ENCODE measurements at regions not wholly inside any gene's neighbourhood (a gene's known extent, or its start where the extent isn't known, plus 50 kb on each side); places are given as distances from the start of the nearest gene placed in this dataset.
A peak's percentile ranks its signal among the peaks of the same experiment; 100 is the strongest.
"Not testable (repeated sequence)": the region's sequence is repeated elsewhere in the genome, so short reads cannot be mapped to it uniquely, and the experiment has no call there.

DNA sequence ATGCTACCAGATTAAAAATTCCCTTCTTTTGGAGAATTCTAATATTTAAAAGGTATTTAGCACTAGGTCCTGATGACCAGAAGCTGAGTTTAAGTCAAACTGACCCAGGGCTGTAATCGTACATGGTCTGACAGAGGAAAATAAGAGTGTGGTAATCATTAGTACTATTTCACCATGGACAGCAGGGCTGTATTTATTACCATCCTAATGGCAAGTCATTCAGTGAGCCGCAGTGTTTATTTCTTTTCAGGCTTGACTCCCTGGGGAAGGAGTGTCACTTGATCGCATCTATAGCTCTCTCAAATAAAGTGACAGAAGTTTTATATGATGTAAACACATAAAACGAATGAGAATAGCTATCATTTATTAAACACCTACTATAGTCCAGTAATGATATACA lies 261.8 kb downstream of the BTG1 start:
- ATAC-seq (no peak), DNase-seq (no peak)
- Mint-ChIP-seq H3K27me3 (no peaks in the 10 kb centered on the region), H3K4me1 (ENCODE audit: low read depth) (peaks cover 25% of the 10 kb centered on the region), H3K27ac (no peak overlapping the region), H3K36me3 (ENCODE audit: low read depth) (peaks cover 3% of the 10 kb centered on the region), H3K4me3 (no peak overlapping the region), H3K9me3 (no peaks in the 10 kb centered on the region)
- intact Hi-C loops (cut with micrococcal nuclease), result no loop called here
- TF ChIP-seq, protein P1, sequence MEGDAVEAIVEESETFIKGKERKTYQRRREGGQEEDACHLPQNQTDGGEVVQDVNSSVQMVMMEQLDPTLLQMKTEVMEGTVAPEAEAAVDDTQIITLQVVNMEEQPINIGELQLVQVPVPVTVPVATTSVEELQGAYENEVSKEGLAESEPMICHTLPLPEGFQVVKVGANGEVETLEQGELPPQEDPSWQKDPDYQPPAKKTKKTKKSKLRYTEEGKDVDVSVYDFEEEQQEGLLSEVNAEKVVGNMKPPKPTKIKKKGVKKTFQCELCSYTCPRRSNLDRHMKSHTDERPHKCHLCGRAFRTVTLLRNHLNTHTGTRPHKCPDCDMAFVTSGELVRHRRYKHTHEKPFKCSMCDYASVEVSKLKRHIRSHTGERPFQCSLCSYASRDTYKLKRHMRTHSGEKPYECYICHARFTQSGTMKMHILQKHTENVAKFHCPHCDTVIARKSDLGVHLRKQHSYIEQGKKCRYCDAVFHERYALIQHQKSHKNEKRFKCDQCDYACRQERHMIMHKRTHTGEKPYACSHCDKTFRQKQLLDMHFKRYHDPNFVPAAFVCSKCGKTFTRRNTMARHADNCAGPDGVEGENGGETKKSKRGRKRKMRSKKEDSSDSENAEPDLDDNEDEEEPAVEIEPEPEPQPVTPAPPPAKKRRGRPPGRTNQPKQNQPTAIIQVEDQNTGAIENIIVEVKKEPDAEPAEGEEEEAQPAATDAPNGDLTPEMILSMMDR (IDR thresholded peaks at IDR 0.05), result no peak
- ChIA-PET CTCF (interaction anchor here (0.7 to 1.3 kb wide), 3 partner anchors 72 to 628 kb away, joined by 3 to 5 read pairs (median 4); partner anchors contain the start of gene BTG1), POLR2A (interaction anchor here (0.5 kb wide), 1 partner anchor 16 kb away, joined by 3 read pairs; no protein-coding TSS in a partner anchor)

DNA sequence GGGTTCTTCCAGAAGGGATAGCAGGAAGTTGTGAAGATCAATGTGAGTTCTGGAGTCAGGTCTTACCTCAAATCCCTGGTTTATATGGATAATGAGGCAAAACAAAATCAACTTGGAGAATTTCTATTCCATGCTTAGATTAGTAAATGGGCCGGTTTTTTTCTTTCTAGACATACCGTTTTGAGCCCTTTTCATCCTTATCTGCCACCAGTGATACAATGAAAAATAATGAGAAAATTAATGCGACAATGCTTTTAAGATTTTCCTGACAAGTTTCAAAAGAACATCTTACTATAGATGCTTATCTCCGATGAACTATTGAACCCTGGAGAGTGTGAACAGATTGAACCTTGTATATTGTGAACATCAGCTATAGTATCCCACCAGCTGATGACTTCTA lies 262.7 kb downstream of the BTG1 start:
- POLR2A ChIA-PET, result no interaction called here
- intact Hi-C loops (cut with micrococcal nuclease), result no loop called here

DNA sequence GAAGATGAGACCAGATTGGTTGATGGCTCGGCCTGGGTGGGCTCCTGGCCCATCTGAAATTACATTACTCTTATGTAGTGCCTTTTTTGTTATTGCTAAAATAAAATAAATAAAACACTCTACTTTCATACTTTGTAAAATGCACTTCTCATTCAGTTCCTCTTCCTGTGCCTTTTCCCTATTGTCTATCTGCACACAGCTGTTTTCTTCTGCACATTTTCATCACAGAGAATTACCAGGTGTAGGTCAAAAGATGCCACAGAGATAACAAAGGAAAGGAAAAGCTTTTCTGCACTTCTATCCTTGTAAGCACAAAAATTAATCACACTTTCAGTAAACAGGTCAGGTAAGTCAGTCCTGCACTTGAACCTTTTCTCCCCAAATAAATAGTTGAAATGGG lies 265.1 kb downstream of the BTG1 start:
- intact Hi-C loops (cut with micrococcal nuclease), result no loop called here
- ChIA-PET POLR2A (no interaction called here), CTCF (no interaction called here)
- ATAC-seq (no peak), DNase-seq (no peak)
- Mint-ChIP-seq H3K36me3 (ENCODE audit: low read depth) (peaks cover 9% of the 10 kb centered on the region), H3K27ac (no peak overlapping the region), H3K4me1 (ENCODE audit: low read depth) (peaks cover 48% of the 10 kb centered on the region), H3K9me3 (peaks cover 1% of the 10 kb centered on the region), H3K4me3 (no peak overlapping the region), H3K27me3 (no peaks in the 10 kb centered on the region)
- TF ChIP-seq, protein P1 (IDR thresholded peaks at IDR 0.05), result no peak

More for the DNA sequence above, 262.7 kb downstream of the BTG1 start:
- peaks cover 5% of the 10 kb centered on the region for H3K36me3 Mint-ChIP-seq (ENCODE audit: low read depth)
- CTCF ChIA-PET, result interaction anchor here (0.6 to 1.3 kb wide), 3 partner anchors 8 to 629 kb away, joined by 3 to 4 read pairs (median 3); partner anchors contain the start of gene BTG1
- ATAC-seq (no peak), DNase-seq (no peak)
- H3K9me3 Mint-ChIP-seq, result peaks cover under 1% of the 10 kb centered on the region
- peaks cover 28% of the 10 kb centered on the region for H3K4me1 Mint-ChIP-seq (ENCODE audit: low read depth)
- H3K4me3 Mint-ChIP-seq, result no peak overlapping the region
- H3K27me3 Mint-ChIP-seq, result no peaks in the 10 kb centered on the region
- no peak overlapping the region for H3K27ac Mint-ChIP-seq
- TF ChIP-seq, protein P1 (IDR thresholded peaks at IDR 0.05), result no peak

DNA sequence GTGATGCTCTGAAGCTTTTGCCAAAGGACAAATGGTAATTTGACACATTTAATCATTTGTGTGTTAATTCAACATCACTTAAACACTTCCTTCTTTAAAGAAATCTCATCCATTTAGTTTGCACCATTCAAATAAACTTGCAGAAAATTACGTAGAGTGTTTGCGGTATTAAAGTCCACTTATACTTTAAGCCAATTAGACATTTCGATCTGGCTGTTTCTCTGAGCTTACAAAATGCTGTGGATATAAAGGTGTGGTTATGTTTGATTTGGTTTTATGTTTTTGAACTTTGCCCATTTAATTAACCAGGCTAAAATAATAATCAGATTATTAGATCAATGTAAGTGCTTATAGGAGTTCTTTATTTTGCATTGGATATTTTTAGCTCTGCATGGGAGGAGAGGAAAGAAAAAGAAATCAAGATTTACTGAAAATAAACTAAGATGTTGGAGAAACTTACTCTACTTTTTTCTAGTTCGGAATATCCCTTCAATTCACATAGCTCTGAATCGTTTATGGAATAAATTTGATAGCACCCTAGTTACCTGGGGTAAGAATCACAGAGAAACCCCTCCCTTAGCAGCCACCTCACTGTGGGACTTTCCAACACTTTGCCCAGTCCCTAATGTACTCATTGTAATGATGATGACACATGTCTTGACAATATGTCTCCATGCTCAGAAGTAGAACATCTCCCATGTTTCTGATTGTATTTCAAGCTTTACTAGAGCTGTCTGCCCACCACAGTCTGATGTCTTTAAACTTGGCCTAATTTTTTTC lies 268.0 kb downstream of the BTG1 start:
- Mint-ChIP-seq H3K27me3 (no peaks in the 10 kb centered on the region), H3K27ac (peak overlapping the region; percentile 99), H3K4me3 (peak overlapping the region; percentile 63), H3K9me3 (peaks cover 7% of the 10 kb centered on the region), H3K36me3 (ENCODE audit: low read depth) (peaks cover 27% of the 10 kb centered on the region), H3K4me1 (ENCODE audit: low read depth) (peaks cover 61% of the 10 kb centered on the region)
- CTCF ChIA-PET, result interaction anchor here (0.7 to 2.0 kb wide), 5 partner anchors 9 to 260 kb away, joined by 3 to 9 read pairs (median 5); no protein-coding TSS in a partner anchor
- TF ChIP-seq, protein P1 (IDR thresholded peaks at IDR 0.05), result no peak
- POLR2A ChIA-PET, result interaction anchor here (0.9 to 4.7 kb wide), 10 partner anchors 11 to 527 kb away, joined by 3 to 26 read pairs (median 3); partner anchors contain the start of gene BTG1
- intact Hi-C loops (cut with micrococcal nuclease), result loop anchor here (1.0 to 5.0 kb wide), 2 partner anchors 101 to 255 kb away; no protein-coding TSS in a partner anchor
- ATAC-seq, result peak; percentile 61
- DNase-seq, result peak; percentile 59

DNA sequence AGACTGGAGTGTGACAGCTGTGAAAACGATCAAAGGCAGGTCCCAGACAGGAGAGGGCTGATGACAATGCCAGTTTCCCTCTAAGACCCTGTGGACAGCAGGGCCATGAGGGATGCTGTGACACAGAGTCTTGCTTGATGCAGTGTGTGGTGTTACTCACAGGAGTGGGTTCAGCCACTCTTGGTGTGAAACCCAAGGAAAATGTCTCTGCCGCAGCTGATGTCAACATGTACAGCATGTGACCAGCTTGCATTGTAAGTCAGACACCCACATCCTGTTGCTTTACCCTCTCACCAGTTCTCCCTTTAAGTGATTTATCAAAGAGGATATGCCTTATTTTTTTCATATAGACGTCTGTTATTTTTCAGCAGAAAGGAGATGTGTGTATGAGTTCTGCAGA lies 268.6 kb downstream of the BTG1 start:
- peak overlapping the region; percentile 63 for H3K4me3 Mint-ChIP-seq
- peaks cover 27% of the 10 kb centered on the region for H3K36me3 Mint-ChIP-seq (ENCODE audit: low read depth)
- POLR2A ChIA-PET, result interaction anchor here (0.9 to 4.7 kb wide), 8 partner anchors 10 to 268 kb away, joined by 3 to 26 read pairs (median 3); partner anchors contain the start of gene BTG1
- peaks cover 63% of the 10 kb centered on the region for H3K4me1 Mint-ChIP-seq (ENCODE audit: low read depth)
- ATAC-seq (peak; percentile 94), DNase-seq (peak; percentile 93)
- CTCF ChIA-PET, result interaction anchor here (0.7 to 2.0 kb wide), 5 partner anchors 9 to 261 kb away, joined by 3 to 9 read pairs (median 5); no protein-coding TSS in a partner anchor
- TF ChIP-seq, protein P1 (IDR thresholded peaks at IDR 0.05), result no peak
- H3K9me3 Mint-ChIP-seq, result peaks cover 9% of the 10 kb centered on the region
- H3K27me3 Mint-ChIP-seq, result no peaks in the 10 kb centered on the region
- intact Hi-C loops (cut with micrococcal nuclease), result loop anchor here (1.0 to 5.0 kb wide), 2 partner anchors 101 to 255 kb away; no protein-coding TSS in a partner anchor
- H3K27ac Mint-ChIP-seq, result peak overlapping the region; percentile 99

DNA sequence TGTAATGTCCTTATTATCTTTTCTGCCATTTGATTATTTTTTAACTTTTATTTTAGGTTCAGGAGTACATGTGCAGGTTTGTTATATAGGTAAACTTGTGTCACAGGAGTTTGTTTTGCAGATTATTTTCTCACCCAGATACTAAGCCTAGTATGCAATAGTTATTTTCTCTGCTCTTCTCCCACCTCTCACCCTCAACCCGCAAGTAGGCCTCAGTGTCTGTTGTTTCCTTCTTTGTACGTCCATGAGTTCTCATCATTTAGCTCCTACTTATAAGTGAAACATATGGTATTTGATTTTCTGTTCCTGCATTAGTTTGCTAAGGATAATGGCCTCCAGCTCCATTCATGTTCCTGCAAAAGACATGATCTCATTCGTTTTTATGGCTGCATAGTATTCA lies 270.0 kb downstream of the BTG1 start:
- peaks cover 73% of the 10 kb centered on the region for H3K4me1 Mint-ChIP-seq (ENCODE audit: low read depth)
- POLR2A ChIA-PET, result interaction anchor here (0.6 to 4.7 kb wide), 3 partner anchors 134 to 270 kb away, joined by 3 to 26 read pairs (median 3); partner anchors contain the start of gene BTG1
- CTCF ChIA-PET, DNase-seq, ATAC-seq, H3K9me3 Mint-ChIP-seq, H3K4me3 Mint-ChIP-seq, H3K27me3 Mint-ChIP-seq: not testable (repeated sequence)
- intact Hi-C loops (cut with micrococcal nuclease), result loop anchor here (5.0 kb wide), 1 partner anchor 257 kb away; no protein-coding TSS in a partner anchor
- peaks cover 27% of the 10 kb centered on the region for H3K36me3 Mint-ChIP-seq (ENCODE audit: low read depth)
- H3K27ac Mint-ChIP-seq, result peak overlapping the region; percentile 99

Measured in activated CD8-positive, alpha-beta T cell treated with anti-CD3 and anti-CD28 coated beads for 36 hours (primary cell).